Testis (tissue), 2 donors: ENCODE measurements at regions not wholly inside any gene's neighbourhood (a gene's known extent, or its start where the extent isn't known, plus 50 kb on each side); places are given as distances from the start of the nearest gene placed in this dataset.

ENCODE experiments used
- POLR2A ChIP-seq: fragments of 450-650 bp; IDR thresholded peaks from one replicate; pipeline ENCODE4 v1.6.1; 2017; ENCODE audit warnings: antibody characterized with exemption, mild to moderate bottlenecking, moderate library complexity
- TF ChIP-seq, protein P1 (sequence below), 3 experiments: fragments of 450-650 bp in 2 of 3; fragments of 200-600 bp in 1 of 3; sonication (generic) in 1 of 3; IDR thresholded peaks; one replicate each; pipeline ENCODE4 v1.5.1; 2016 to 2019; ENCODE audit warnings: antibody characterized with exemption in 3 of 3, mild to moderate bottlenecking in 2 of 3, moderate library complexity in 1 of 3

GRCh38 chr12:82108615-82109014, 249.6 kb downstream of the CCDC59 start:
- TF ChIP-seq, protein P1, sequence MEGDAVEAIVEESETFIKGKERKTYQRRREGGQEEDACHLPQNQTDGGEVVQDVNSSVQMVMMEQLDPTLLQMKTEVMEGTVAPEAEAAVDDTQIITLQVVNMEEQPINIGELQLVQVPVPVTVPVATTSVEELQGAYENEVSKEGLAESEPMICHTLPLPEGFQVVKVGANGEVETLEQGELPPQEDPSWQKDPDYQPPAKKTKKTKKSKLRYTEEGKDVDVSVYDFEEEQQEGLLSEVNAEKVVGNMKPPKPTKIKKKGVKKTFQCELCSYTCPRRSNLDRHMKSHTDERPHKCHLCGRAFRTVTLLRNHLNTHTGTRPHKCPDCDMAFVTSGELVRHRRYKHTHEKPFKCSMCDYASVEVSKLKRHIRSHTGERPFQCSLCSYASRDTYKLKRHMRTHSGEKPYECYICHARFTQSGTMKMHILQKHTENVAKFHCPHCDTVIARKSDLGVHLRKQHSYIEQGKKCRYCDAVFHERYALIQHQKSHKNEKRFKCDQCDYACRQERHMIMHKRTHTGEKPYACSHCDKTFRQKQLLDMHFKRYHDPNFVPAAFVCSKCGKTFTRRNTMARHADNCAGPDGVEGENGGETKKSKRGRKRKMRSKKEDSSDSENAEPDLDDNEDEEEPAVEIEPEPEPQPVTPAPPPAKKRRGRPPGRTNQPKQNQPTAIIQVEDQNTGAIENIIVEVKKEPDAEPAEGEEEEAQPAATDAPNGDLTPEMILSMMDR (IDR thresholded peaks at IDR 0.05), result no peak
- no peak for TF ChIP-seq POLR2A
